CD8-positive, alpha-beta memory T cell (primary cell): ENCODE measurements at regions not wholly inside any gene's neighbourhood (a gene's known extent, or its start where the extent isn't known, plus 50 kb on each side); places are given as distances from the start of the nearest gene placed in this dataset.

Source experiments
- CTCF ChIA-PET: fragments of 350-600 bp; sonication (Branson Sonifier 250); formaldehyde crosslinking; loops from one replicate; lab custom pipeline; 2021; ENCODE audit warnings: antibody characterized with exemption; lab: Charles Lee
- POLR2A ChIA-PET: fragments of 350-600 bp; sonication (Branson Sonifier 250); formaldehyde crosslinking; loops from one replicate; lab custom pipeline; 2021; ENCODE audit warnings: antibody characterized with exemption; lab: Charles Lee
- DNase-seq, 5 donors: peaks; one replicate each; pipeline versions ENCODE4 v3.0.0 to v3.0.0-alpha.2; 2020 to 2022; ENCODE audit warnings: mixed read lengths in 1 of 5
- H3K27ac ChIP-seq: one replicate; pipeline ENCODE4 v1.7.0; 2013; ENCODE audit warnings: low read depth, mild to moderate bottlenecking, low read length, moderate library complexity
- H3K27me3 ChIP-seq: 2 replicates; pipeline ENCODE4 v1.7.0; 2013; ENCODE audit warnings: low read length, mild to moderate bottlenecking; ENCODE audit not compliant: insufficient read depth, poor library complexity, severe bottlenecking
- H3K36me3 ChIP-seq: 2 replicates; pipeline ENCODE4 v1.7.0; 2013; ENCODE audit warnings: mild to moderate bottlenecking, low read length, moderate library complexity; ENCODE audit not compliant: insufficient read depth
- H3K4me1 ChIP-seq: 2 replicates; pipeline ENCODE4 v1.7.0; 2013; ENCODE audit warnings: mild to moderate bottlenecking, low read length, moderate library complexity; ENCODE audit not compliant: insufficient read depth
- H3K4me3 ChIP-seq: 2 replicates; pipeline ENCODE4 v1.7.0; 2013; ENCODE audit warnings: mild to moderate bottlenecking, low read length
- H3K9me3 ChIP-seq: 2 replicates; pipeline ENCODE4 v1.7.0; 2013; ENCODE audit warnings: mild to moderate bottlenecking, low read length
- H3K27ac Mint-ChIP-seq, 8 donors: one replicate each; pipeline ENCODE4 v1.8.0; 2020 to 2021; ENCODE audit warnings: mixed read lengths in 8 of 8, mild to moderate bottlenecking in 6 of 8, inconsistent platforms in 3 of 8, moderate library complexity in 3 of 8
- H3K27me3 Mint-ChIP-seq, 2 donors: one replicate each; pipeline ENCODE4 v1.8.0; 2020 to 2021; ENCODE audit warnings: mixed read lengths in 2 of 2, mild to moderate bottlenecking in 1 of 2, moderate library complexity in 1 of 2
- H3K36me3 Mint-ChIP-seq, 3 donors: one replicate each; pipeline ENCODE4 v1.8.0; 2020 to 2021; ENCODE audit warnings: mixed read lengths in 3 of 3, inconsistent platforms in 1 of 3, mild to moderate bottlenecking in 1 of 3
- H3K4me1 Mint-ChIP-seq, 3 donors: one replicate each; pipeline ENCODE4 v1.8.0; 2020 to 2021; ENCODE audit warnings: mixed read lengths in 3 of 3, inconsistent platforms in 1 of 3, mild to moderate bottlenecking in 1 of 3
- H3K4me3 Mint-ChIP-seq, 7 donors: one replicate each; pipeline ENCODE4 v1.8.0; 2020 to 2021; ENCODE audit warnings: mixed read lengths in 7 of 7, mild to moderate bottlenecking in 6 of 7, moderate library complexity in 4 of 7, inconsistent platforms in 2 of 7
- H3K9me3 Mint-ChIP-seq, 5 donors: one replicate each; pipeline ENCODE4 v1.8.0; 2020 to 2022; ENCODE audit warnings: mixed read lengths in 5 of 5, mild to moderate bottlenecking in 3 of 5, moderate library complexity in 2 of 5, inconsistent platforms in 1 of 5

DNA sequence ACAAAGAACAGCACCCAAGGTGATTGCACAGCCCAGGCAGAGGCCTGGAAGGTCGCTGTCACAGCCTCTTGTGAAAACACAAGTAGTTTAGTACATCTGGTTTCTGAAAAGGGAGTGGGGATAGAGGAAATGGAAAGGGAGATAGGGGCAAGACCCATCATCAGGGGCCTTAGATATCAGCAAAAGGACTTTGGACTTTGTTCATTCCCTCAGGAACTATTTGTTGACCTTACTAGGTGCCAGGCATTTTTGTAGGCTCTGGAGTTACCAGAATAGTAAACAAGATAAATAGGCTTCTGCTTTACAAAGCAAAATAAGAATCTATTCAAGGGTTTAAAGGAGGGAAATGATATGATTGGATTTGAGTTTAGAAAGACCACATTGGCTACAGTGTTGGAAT, 199.4 kb upstream of the CDKN3 start:
- H3K4me1 Mint-ChIP-seq = no peaks in the 10 kb centered on the region
- no peak overlapping the region for H3K27ac ChIP-seq
- CTCF ChIA-PET = no interaction called here
- no peak overlapping the region for H3K4me3 Mint-ChIP-seq
- H3K9me3 ChIP-seq = no peaks in the 10 kb centered on the region
- H3K36me3 ChIP-seq = no peaks in the 10 kb centered on the region
- no peaks in the 10 kb centered on the region for H3K36me3 Mint-ChIP-seq
- H3K4me1 ChIP-seq = no peaks in the 10 kb centered on the region
- no peaks in the 10 kb centered on the region for H3K27me3 Mint-ChIP-seq
- no peaks in the 10 kb centered on the region for H3K27me3 ChIP-seq
- H3K9me3 Mint-ChIP-seq = peaks cover 3 to 17% (median 7%) of the 10 kb centered on the region in 5 donors
- DNase-seq = no peak
- POLR2A ChIA-PET = no interaction called here
- no peak overlapping the region for H3K4me3 ChIP-seq
- H3K27ac Mint-ChIP-seq = no peak overlapping the region

DNA sequence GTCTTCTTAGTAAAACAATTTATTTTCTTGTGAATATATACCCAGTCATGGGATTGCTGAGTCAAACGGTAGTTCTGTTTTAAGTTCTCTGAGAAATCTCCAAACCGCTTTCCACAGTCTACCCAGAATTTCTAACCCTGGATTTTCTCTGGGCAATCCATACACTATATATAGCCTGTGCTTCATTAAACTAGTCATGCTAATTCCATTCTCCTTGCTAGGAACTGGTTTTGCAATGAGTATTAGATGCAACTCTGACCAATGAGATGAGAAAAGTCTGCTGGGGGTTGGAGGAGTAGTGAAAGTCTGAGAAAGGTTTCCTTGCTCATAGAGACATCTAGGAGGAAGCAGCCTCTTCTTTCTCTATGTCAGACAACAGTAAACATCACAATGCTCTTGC, 196.1 kb upstream of the CDKN3 start:
- no peaks in the 10 kb centered on the region for H3K27me3 ChIP-seq
- no peaks in the 10 kb centered on the region for H3K4me1 ChIP-seq
- H3K4me3 ChIP-seq = no peak overlapping the region
- peaks cover 2 to 15% (median 7%) of the 10 kb centered on the region in 5 donors for H3K9me3 Mint-ChIP-seq
- ChIA-PET POLR2A (no interaction called here), CTCF (no interaction called here)
- peaks cover 2 to 3% of the 10 kb centered on the region in 2 donors for H3K27me3 Mint-ChIP-seq
- H3K36me3 ChIP-seq = no peaks in the 10 kb centered on the region
- DNase-seq = no peak
- H3K4me1 Mint-ChIP-seq = no peaks in the 10 kb centered on the region
- no peak overlapping the region for H3K27ac ChIP-seq
- H3K27ac Mint-ChIP-seq = no peak overlapping the region
- H3K9me3 ChIP-seq = no peaks in the 10 kb centered on the region
- H3K36me3 Mint-ChIP-seq = no peaks in the 10 kb centered on the region
- no peak overlapping the region for H3K4me3 Mint-ChIP-seq

DNA sequence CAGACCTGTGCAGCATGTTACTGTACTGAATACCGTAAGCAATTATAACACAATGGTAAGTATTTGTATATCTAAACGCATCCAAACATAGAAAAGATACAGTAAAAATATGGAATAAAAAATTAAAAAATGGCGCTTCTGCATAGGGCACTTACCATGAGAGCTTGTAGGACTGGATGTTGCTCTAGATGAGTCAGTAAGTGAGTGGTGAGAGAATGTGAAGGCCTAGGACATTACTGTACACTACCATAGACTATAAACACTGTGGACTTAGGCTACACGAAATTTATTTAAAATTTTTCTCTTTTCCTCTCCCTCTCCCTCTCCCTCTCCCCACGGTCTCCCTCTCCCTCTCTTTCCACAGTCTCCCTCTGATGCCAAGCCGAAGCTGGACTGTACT, 194.5 kb upstream of the CDKN3 start:
- POLR2A ChIA-PET = no interaction called here
- no peak overlapping the region for H3K4me3 Mint-ChIP-seq

DNA sequence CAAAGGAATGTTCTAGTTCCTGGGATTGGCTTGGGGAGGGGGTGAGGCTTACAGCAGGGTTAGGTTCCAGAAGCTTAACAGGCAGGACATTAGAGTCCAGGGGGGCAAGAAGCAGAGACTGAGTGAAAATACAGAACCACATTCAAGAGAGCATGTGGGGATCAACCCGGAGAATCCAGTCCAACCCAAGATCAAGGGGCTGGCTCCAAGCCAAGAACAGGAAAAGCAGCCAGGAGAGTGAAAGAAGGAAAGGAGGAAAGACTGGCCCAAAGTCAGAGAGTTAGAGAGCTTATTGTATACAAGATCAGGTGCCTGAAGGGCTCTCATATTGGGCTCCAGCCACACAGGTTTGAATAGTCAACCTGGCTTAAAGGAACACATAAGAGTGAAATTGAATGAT, 190.3 kb upstream of the CDKN3 start:
- H3K4me3 ChIP-seq = no peak overlapping the region
- no peak overlapping the region for H3K4me3 Mint-ChIP-seq
- no peak overlapping the region for H3K27ac ChIP-seq
- no peak for DNase-seq
- peaks cover 0 to 4% (median 0%) of the 10 kb centered on the region in 5 donors for H3K9me3 Mint-ChIP-seq
- peaks cover 4 to 7% of the 10 kb centered on the region in 2 donors for H3K27me3 Mint-ChIP-seq
- no peaks in the 10 kb centered on the region for H3K4me1 ChIP-seq
- H3K9me3 ChIP-seq = no peaks in the 10 kb centered on the region
- no peaks in the 10 kb centered on the region for H3K36me3 ChIP-seq
- no peak overlapping the region for H3K27ac Mint-ChIP-seq
- H3K27me3 ChIP-seq = no peaks in the 10 kb centered on the region
- ChIA-PET POLR2A (no interaction called here), CTCF (no interaction called here)
- H3K4me1 Mint-ChIP-seq = no peaks in the 10 kb centered on the region
- H3K36me3 Mint-ChIP-seq = no peaks in the 10 kb centered on the region

More for the DNA sequence above, 194.5 kb upstream of the CDKN3 start:
- Histone ChIP-seq H3K4me3 (no peak overlapping the region), H3K36me3 (no peaks in the 10 kb centered on the region), H3K27me3 (no peaks in the 10 kb centered on the region), H3K4me1 (no peaks in the 10 kb centered on the region), H3K9me3 (no peaks in the 10 kb centered on the region), H3K27ac (no peak overlapping the region)
- H3K9me3 Mint-ChIP-seq = peaks cover 2 to 13% (median 6%) of the 10 kb centered on the region in 5 donors
- no peaks in the 10 kb centered on the region for H3K4me1 Mint-ChIP-seq
- H3K27ac Mint-ChIP-seq = no peak overlapping the region
- H3K27me3 Mint-ChIP-seq = peaks cover 4 to 7% of the 10 kb centered on the region in 2 donors
- CTCF ChIA-PET = no interaction called here
- H3K36me3 Mint-ChIP-seq = no peaks in the 10 kb centered on the region
- DNase-seq = no peak

GRCh38 chr14:54207075-54207474, 189.7 kb upstream of the CDKN3 start:
- Mint-ChIP-seq H3K4me3 (no peak overlapping the region), H3K36me3 (no peaks in the 10 kb centered on the region), H3K27ac (no peak overlapping the region), H3K4me1 (no peaks in the 10 kb centered on the region), H3K27me3 (peaks cover 4 to 7% of the 10 kb centered on the region in 2 donors), H3K9me3 (peaks cover 0 to 5% (median 0%) of the 10 kb centered on the region in 5 donors)
- Histone ChIP-seq H3K27me3 (no peaks in the 10 kb centered on the region), H3K27ac (no peak overlapping the region), H3K4me3 (no peak overlapping the region), H3K4me1 (no peaks in the 10 kb centered on the region), H3K36me3 (no peaks in the 10 kb centered on the region), H3K9me3 (no peaks in the 10 kb centered on the region)
- POLR2A ChIA-PET = no interaction called here
- DNase-seq = no peak
- CTCF ChIA-PET = no interaction called here

GRCh38 chr14:54207476-54208462, 189.0 kb upstream of the CDKN3 start:
- Histone ChIP-seq H3K4me1 (no peaks in the 10 kb centered on the region), H3K9me3 (no peaks in the 10 kb centered on the region), H3K4me3 (no peak overlapping the region), H3K27ac (no peak overlapping the region), H3K36me3 (no peaks in the 10 kb centered on the region), H3K27me3 (no peaks in the 10 kb centered on the region)
- Mint-ChIP-seq H3K27me3 (peaks cover 4 to 7% of the 10 kb centered on the region in 2 donors), H3K36me3 (no peaks in the 10 kb centered on the region), H3K9me3 (peaks cover 0 to 2% (median 0%) of the 10 kb centered on the region in 5 donors), H3K27ac (no peak overlapping the region), H3K4me3 (no peak overlapping the region), H3K4me1 (no peaks in the 10 kb centered on the region)
- POLR2A ChIA-PET = no interaction called here
- DNase-seq = no peak
- CTCF ChIA-PET = interaction anchor here (0.9 kb wide), 1 partner anchor 12 kb away, joined by 3 read pairs; no protein-coding TSS in a partner anchor

DNA sequence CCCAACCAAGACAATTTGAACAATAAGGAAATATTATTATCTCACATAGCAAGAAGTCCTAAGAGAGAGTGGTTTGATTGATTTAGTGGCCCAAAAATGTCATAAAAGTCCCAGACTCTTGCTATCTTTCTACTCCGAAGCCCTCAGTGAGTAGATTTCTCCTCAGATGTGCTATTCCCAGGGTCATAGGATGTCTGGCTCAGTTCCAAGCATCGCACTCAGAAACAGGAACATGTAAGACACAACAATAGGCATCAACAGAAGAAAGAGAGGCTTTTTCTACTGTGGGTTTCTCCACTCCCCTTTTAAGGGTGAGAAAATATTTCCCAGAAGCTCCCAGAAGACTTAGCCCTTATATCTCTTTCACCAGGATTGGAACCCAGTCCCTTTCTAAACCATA, 188.1 kb upstream of the CDKN3 start:
- H3K9me3 Mint-ChIP-seq = peaks cover 0 to 2% (median 0%) of the 10 kb centered on the region in 5 donors
- Histone ChIP-seq H3K27me3 (no peaks in the 10 kb centered on the region), H3K4me1 (no peaks in the 10 kb centered on the region), H3K9me3 (no peaks in the 10 kb centered on the region), H3K4me3 (no peak overlapping the region), H3K27ac (no peak overlapping the region), H3K36me3 (no peaks in the 10 kb centered on the region)
- H3K27me3 Mint-ChIP-seq = peaks cover 4 to 10% of the 10 kb centered on the region in 2 donors
- no peak overlapping the region for H3K27ac Mint-ChIP-seq
- H3K4me3 Mint-ChIP-seq = no peak overlapping the region
- H3K36me3 Mint-ChIP-seq = no peaks in the 10 kb centered on the region
- DNase-seq = no peak
- ChIA-PET CTCF (interaction anchor here (0.9 kb wide), 1 partner anchor 11 kb away, joined by 3 read pairs; no protein-coding TSS in a partner anchor), POLR2A (no interaction called here)
- H3K4me1 Mint-ChIP-seq = no peaks in the 10 kb centered on the region

- CTCF ChIA-PET = no interaction called here
- H3K36me3 ChIP-seq = no peaks in the 10 kb centered on the region
- POLR2A ChIA-PET = no interaction called here
- peaks cover 0 to 2% (median 0%) of the 10 kb centered on the region in 5 donors for H3K9me3 Mint-ChIP-seq
- no peaks in the 10 kb centered on the region for H3K4me1 ChIP-seq
- H3K36me3 Mint-ChIP-seq = no peaks in the 10 kb centered on the region
- H3K27me3 Mint-ChIP-seq = peaks cover 4 to 10% of the 10 kb centered on the region in 2 donors
- no peaks in the 10 kb centered on the region for H3K9me3 ChIP-seq
- no peak overlapping the region for H3K27ac ChIP-seq
- H3K4me3 ChIP-seq = no peak overlapping the region
- H3K27ac Mint-ChIP-seq = no peak overlapping the region
- H3K4me1 Mint-ChIP-seq = no peaks in the 10 kb centered on the region
- no peaks in the 10 kb centered on the region for H3K27me3 ChIP-seq
- no peak for DNase-seq
- H3K4me3 Mint-ChIP-seq = no peak overlapping the region
Observed at GRCh38 chr14:54209511-54210250, 187.1 kb upstream of the CDKN3 start.
